ENCODE measurements at regions not wholly inside any gene's neighbourhood (a gene's known extent, or its start where the extent isn't known, plus 50 kb on each side); places are given as distances from the start of the nearest gene placed in this dataset.

DNA sequence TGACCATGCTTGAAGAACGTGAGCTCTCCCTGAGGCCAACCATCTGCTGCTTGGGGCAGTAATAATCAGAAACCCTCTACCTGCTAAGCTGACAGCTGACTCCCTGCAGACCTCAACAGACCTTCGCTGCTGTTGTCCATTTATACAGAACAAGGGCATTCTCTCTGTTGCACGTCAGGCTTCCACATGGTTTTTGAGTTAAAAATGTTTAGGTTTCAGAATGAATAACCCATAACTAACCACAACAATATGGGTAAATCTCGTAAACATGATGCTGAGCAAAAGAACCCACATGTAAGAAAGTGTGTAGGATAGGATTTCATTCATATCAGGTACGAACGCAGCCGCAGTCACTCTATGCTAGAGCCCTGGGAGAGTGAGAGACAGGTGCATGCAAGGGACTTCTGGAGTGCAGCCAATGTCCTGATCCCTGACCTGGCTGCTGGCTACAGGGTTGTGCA, 348.5 kb downstream of the MED10 start:
- no peak overlapping the region for H2AFZ ChIP-seq (ENCODE audit: low read length)
- no peak overlapping the region for H3K27ac ChIP-seq (ENCODE audit: low read depth, low read length, poor library complexity, severe bottlenecking)
- no peak overlapping the region for H3K4me2 ChIP-seq (ENCODE audit: low read length)
- no peaks in the 10 kb centered on the region for H3K27me3 ChIP-seq (ENCODE audit: insufficient read depth, low read length)
- no peaks in the 10 kb centered on the region for H3K4me1 ChIP-seq (ENCODE audit: insufficient read depth, low read length, severe bottlenecking)
- no peak overlapping the region for H3K9ac ChIP-seq (ENCODE audit: low read length)
- no peaks in the 10 kb centered on the region for H3K36me3 ChIP-seq (ENCODE audit: insufficient read depth, low read length)
- TF ChIP-seq, protein P1, sequence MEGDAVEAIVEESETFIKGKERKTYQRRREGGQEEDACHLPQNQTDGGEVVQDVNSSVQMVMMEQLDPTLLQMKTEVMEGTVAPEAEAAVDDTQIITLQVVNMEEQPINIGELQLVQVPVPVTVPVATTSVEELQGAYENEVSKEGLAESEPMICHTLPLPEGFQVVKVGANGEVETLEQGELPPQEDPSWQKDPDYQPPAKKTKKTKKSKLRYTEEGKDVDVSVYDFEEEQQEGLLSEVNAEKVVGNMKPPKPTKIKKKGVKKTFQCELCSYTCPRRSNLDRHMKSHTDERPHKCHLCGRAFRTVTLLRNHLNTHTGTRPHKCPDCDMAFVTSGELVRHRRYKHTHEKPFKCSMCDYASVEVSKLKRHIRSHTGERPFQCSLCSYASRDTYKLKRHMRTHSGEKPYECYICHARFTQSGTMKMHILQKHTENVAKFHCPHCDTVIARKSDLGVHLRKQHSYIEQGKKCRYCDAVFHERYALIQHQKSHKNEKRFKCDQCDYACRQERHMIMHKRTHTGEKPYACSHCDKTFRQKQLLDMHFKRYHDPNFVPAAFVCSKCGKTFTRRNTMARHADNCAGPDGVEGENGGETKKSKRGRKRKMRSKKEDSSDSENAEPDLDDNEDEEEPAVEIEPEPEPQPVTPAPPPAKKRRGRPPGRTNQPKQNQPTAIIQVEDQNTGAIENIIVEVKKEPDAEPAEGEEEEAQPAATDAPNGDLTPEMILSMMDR (IDR thresholded peaks at IDR 0.05; ENCODE audit: low read length) = no peak
- TF ChIP-seq EZH2 (IDR thresholded peaks at IDR 0.05; ENCODE audit: borderline replicate concordance, low read length) = no peak
- H3F3A ChIP-seq (ENCODE audit: insufficient read depth, low read length) = no peaks in the 10 kb centered on the region
- no peaks in the 10 kb centered on the region for H3K9me3 ChIP-seq (ENCODE audit: low read length)
- H3K9me2 ChIP-seq (ENCODE audit: low read depth, low read length) = no peaks in the 10 kb centered on the region
- no peaks in the 10 kb centered on the region for H4K20me1 ChIP-seq (ENCODE audit: insufficient read depth, low read length)
- H3K4me3 ChIP-seq (ENCODE audit: low read depth, low read length, poor library complexity, severe bottlenecking) = no peak overlapping the region
- no peaks in the 10 kb centered on the region for H3K79me2 ChIP-seq (ENCODE audit: insufficient read depth, low read length)

- H3F3A ChIP-seq (ENCODE audit: insufficient read depth, low read length) = no peaks in the 10 kb centered on the region
- no peaks in the 10 kb centered on the region for H3K36me3 ChIP-seq (ENCODE audit: insufficient read depth, low read length)
- H3K79me2 ChIP-seq (ENCODE audit: insufficient read depth, low read length) = no peaks in the 10 kb centered on the region
- H3K27me3 ChIP-seq (ENCODE audit: insufficient read depth, low read length) = no peaks in the 10 kb centered on the region
- no peaks in the 10 kb centered on the region for H3K4me1 ChIP-seq (ENCODE audit: insufficient read depth, low read length, severe bottlenecking)
- H3K27ac ChIP-seq (ENCODE audit: low read depth, low read length, poor library complexity, severe bottlenecking) = no peak overlapping the region
- no peaks in the 10 kb centered on the region for H3K9me3 ChIP-seq (ENCODE audit: low read length)
- H3K9ac ChIP-seq (ENCODE audit: low read length) = no peak overlapping the region
- no peak overlapping the region for H3K4me3 ChIP-seq (ENCODE audit: low read depth, low read length, poor library complexity, severe bottlenecking)
- no peaks in the 10 kb centered on the region for H3K9me2 ChIP-seq (ENCODE audit: low read depth, low read length)
- TF ChIP-seq, protein P1 (IDR thresholded peaks at IDR 0.05; ENCODE audit: low read length) = no peak
- TF ChIP-seq EZH2 (IDR thresholded peaks at IDR 0.05; ENCODE audit: borderline replicate concordance, low read length) = no peak
- H3K4me2 ChIP-seq (ENCODE audit: low read length) = no peak overlapping the region
- H2AFZ ChIP-seq (ENCODE audit: low read length) = no peak overlapping the region
- no peaks in the 10 kb centered on the region for H4K20me1 ChIP-seq (ENCODE audit: insufficient read depth, low read length)
Observed at GRCh38 chr5:6026766-6027406, 351.5 kb downstream of the MED10 start.

GRCh38 chr5:6019612-6020011, 358.7 kb downstream of the MED10 start:
- no peak for TF ChIP-seq EZH2 (IDR thresholded peaks at IDR 0.05; ENCODE audit: borderline replicate concordance, low read length)
- TF ChIP-seq, protein P1 (IDR thresholded peaks at IDR 0.05; ENCODE audit: low read length) = no peak

More at GRCh38 chr5:6019612-6020011, 358.7 kb downstream of the MED10 start:
- no peak overlapping the region for H3K9ac ChIP-seq (ENCODE audit: low read length)
- H3K36me3 ChIP-seq (ENCODE audit: insufficient read depth, low read length) = no peaks in the 10 kb centered on the region
- H3K4me3 ChIP-seq (ENCODE audit: low read depth, low read length, poor library complexity, severe bottlenecking) = no peak overlapping the region
- H3K4me1 ChIP-seq (ENCODE audit: insufficient read depth, low read length, severe bottlenecking) = no peaks in the 10 kb centered on the region
- H2AFZ ChIP-seq (ENCODE audit: low read length) = no peak overlapping the region
- H3K4me2 ChIP-seq (ENCODE audit: low read length) = no peak overlapping the region
- H3K79me2 ChIP-seq (ENCODE audit: insufficient read depth, low read length) = no peaks in the 10 kb centered on the region
- H3K27ac ChIP-seq (ENCODE audit: low read depth, low read length, poor library complexity, severe bottlenecking) = no peak overlapping the region
- no peaks in the 10 kb centered on the region for H3K9me3 ChIP-seq (ENCODE audit: low read length)
- no peaks in the 10 kb centered on the region for H3K9me2 ChIP-seq (ENCODE audit: low read depth, low read length)
- no peaks in the 10 kb centered on the region for H3K27me3 ChIP-seq (ENCODE audit: insufficient read depth, low read length)
- no peaks in the 10 kb centered on the region; the same call in 1 of the 2 replicates for H4K20me1 ChIP-seq (ENCODE audit: insufficient read depth, low read length)
- H3F3A ChIP-seq (ENCODE audit: insufficient read depth, low read length) = no peaks in the 10 kb centered on the region
